Esophagus muscularis mucosa (tissue), 3 donors: ENCODE measurements at regions not wholly inside any gene's neighbourhood (a gene's known extent, or its start where the extent isn't known, plus 50 kb on each side); places are given as distances from the start of the nearest gene placed in this dataset.

Experiments
- EP300 ChIP-seq: sonication (generic); formaldehyde crosslinking; IDR thresholded peaks from one replicate; pipeline ENCODE4 v1.6.1; 2017; ENCODE audit warnings: antibody characterized with exemption
- TF ChIP-seq, protein P1 (sequence below), 3 experiments: fragments of 200-600 bp in 2 of 3; fragments of 450-650 bp in 1 of 3; sonication (generic) in 2 of 3; IDR thresholded peaks; one replicate each; pipeline ENCODE4 v1.5.1; 2017 to 2019; ENCODE audit warnings: antibody characterized with exemption in 3 of 3, mild to moderate bottlenecking in 2 of 3, moderate library complexity in 1 of 3

DNA sequence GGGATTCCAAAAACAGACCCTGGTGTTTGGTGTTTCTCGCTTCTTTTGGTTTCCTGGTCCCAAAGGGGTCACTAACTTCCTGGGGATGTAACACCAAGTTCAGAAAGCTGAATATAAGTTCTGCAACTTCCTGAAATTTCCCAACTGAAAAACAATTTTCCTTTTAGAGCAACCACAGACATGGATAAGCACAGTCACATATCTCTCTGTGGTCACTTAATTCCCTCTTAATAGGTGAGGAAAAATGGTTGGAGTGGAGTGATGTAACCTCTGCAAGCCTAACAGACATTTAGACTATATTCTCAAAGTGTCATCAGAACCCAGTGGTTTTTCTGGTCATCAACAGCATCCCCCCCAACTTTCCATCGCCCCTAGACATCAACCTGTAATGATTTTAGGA lies 135.3 kb downstream of the PRELID2 start:
- TF ChIP-seq, protein P1, sequence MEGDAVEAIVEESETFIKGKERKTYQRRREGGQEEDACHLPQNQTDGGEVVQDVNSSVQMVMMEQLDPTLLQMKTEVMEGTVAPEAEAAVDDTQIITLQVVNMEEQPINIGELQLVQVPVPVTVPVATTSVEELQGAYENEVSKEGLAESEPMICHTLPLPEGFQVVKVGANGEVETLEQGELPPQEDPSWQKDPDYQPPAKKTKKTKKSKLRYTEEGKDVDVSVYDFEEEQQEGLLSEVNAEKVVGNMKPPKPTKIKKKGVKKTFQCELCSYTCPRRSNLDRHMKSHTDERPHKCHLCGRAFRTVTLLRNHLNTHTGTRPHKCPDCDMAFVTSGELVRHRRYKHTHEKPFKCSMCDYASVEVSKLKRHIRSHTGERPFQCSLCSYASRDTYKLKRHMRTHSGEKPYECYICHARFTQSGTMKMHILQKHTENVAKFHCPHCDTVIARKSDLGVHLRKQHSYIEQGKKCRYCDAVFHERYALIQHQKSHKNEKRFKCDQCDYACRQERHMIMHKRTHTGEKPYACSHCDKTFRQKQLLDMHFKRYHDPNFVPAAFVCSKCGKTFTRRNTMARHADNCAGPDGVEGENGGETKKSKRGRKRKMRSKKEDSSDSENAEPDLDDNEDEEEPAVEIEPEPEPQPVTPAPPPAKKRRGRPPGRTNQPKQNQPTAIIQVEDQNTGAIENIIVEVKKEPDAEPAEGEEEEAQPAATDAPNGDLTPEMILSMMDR (IDR thresholded peaks at IDR 0.05), result no peak
- no peak for TF ChIP-seq EP300
